Kidney (tissue), 13 donors: ENCODE measurements at regions not wholly inside any gene's neighbourhood (a gene's known extent, or its start where the extent isn't known, plus 50 kb on each side); places are given as distances from the start of the nearest gene placed in this dataset.

ENCODE experiments used
- DNase-seq, 5 donors: peaks; one replicate each; pipeline ENCODE4 v3.0.0-alpha.2; 2013 to 2020
- FAIRE-seq: peaks from 2 replicates; lab custom pipeline; 2012; peaks lifted over from hg19 to GRCh38; lab: Jason Lieb, UNC
- H3K27ac ChIP-seq, 2 donors: one replicate each; pipeline ENCODE4 v1.7.0; 2013; ENCODE audit warnings: low read depth in 2 of 2, low read length in 2 of 2, inconsistent platforms in 1 of 2
- H3K27me3 ChIP-seq: one replicate; pipeline ENCODE4 v1.7.1; 2013; ENCODE audit warnings: low read length, inconsistent platforms; ENCODE audit not compliant: control insufficient read depth, insufficient read depth
- H3K36me3 ChIP-seq, 3 donors: one replicate each; pipeline versions ENCODE4 v1.7.0 to v1.7.1; 2013; ENCODE audit warnings: low read length in 3 of 3, control low read depth in 1 of 3, inconsistent platforms in 1 of 3; ENCODE audit not compliant: insufficient read depth in 3 of 3, control insufficient read depth in 2 of 3
- H3K4me1 ChIP-seq, 3 donors: one replicate each; pipeline versions ENCODE4 v1.7.0 to v1.7.1; 2013; ENCODE audit warnings: low read length in 3 of 3, inconsistent platforms in 1 of 3, low read depth in 1 of 3; ENCODE audit not compliant: control insufficient read depth in 2 of 3, insufficient read depth in 2 of 3
- H3K4me3 ChIP-seq, 3 donors: one replicate each; pipeline versions ENCODE4 v1.7.0 to v1.8.1; 2013; ENCODE audit warnings: low read length in 3 of 3, control low read depth in 1 of 3, inconsistent platforms in 1 of 3
- H3K9ac ChIP-seq, 3 donors: one replicate each; pipeline versions ENCODE4 v1.7.0 to v1.7.1; 2013; ENCODE audit warnings: low read length in 3 of 3, control low read depth in 1 of 3, inconsistent platforms in 1 of 3
- H3K9me3 ChIP-seq, 3 donors: one replicate each; pipeline versions ENCODE4 v1.7.0 to v1.7.1; 2013; ENCODE audit warnings: low read length in 3 of 3, control low read depth in 1 of 3, inconsistent platforms in 1 of 3; ENCODE audit not compliant: control insufficient read depth in 2 of 3, insufficient read depth in 1 of 3
- CTCF ChIP-seq: IDR thresholded peaks from 3 replicates; pipeline ENCODE4 v1.5.1; 2012; ENCODE audit warnings: mild to moderate bottlenecking, moderate library complexity, borderline replicate concordance; ENCODE audit not compliant: insufficient read depth; ENCODE audit errors: extremely low read depth
- intact Hi-C: fragments of 100-400 bp; cut with DNase I; formaldehyde crosslinking; loops from one replicate; pipeline ENCODE4 v1.11.1; 2022
- donor health status: control.
- donor health status: control.
- donor health status: control.
- donor health status: control.
- donor health status: control.
- donor health status: DM: yes; HTN: yes; CAD: no.
- donor health status: Normal renal cell carcinoma (clear cell type).

- Histone ChIP-seq H3K27me3 (no peaks in the 10 kb centered on the region), H3K27ac (no peak overlapping the region), H3K9ac (no peak overlapping the region), H3K36me3 (no peaks in the 10 kb centered on the region), H3K9me3 (no peaks in the 10 kb centered on the region), H3K4me1 (no peaks in the 10 kb centered on the region), H3K4me3 (no peak overlapping the region)
- FAIRE-seq, result no peak
- intact Hi-C loops, result no loop called here
- TF ChIP-seq CTCF, result no peak
- DNase-seq, result no peak
Measured at GRCh38 chr2:198597648-198598047, 793.3 kb downstream of the PLCL1 start.

- FAIRE-seq, result no peak
- intact Hi-C loops, result no loop called here
- no peak overlapping the region for H3K9ac ChIP-seq
- DNase-seq, result no peak
- no peaks in the 10 kb centered on the region for H3K36me3 ChIP-seq
- no peaks in the 10 kb centered on the region for H3K27me3 ChIP-seq
- TF ChIP-seq CTCF, result no peak
- H3K27ac ChIP-seq, result no peak overlapping the region
- H3K9me3 ChIP-seq, result no peaks in the 10 kb centered on the region
- H3K4me1 ChIP-seq, result no peaks in the 10 kb centered on the region
- H3K4me3 ChIP-seq, result no peak overlapping the region
Measured at GRCh38 chr2:198596985-198597384, 792.6 kb downstream of the PLCL1 start.

GRCh38 chr2:198595721-198596120 lies 791.3 kb downstream of the PLCL1 start:
- Histone ChIP-seq H3K27ac (no peak overlapping the region), H3K36me3 (no peaks in the 10 kb centered on the region), H3K9me3 (no peaks in the 10 kb centered on the region), H3K4me1 (no peaks in the 10 kb centered on the region), H3K4me3 (no peak overlapping the region), H3K27me3 (no peaks in the 10 kb centered on the region), H3K9ac (no peak overlapping the region)
- FAIRE-seq, result no peak
- no peak for DNase-seq
- intact Hi-C loops, result no loop called here
- TF ChIP-seq CTCF, result no peak

- no peak for TF ChIP-seq CTCF
- no peaks in the 10 kb centered on the region for H3K27me3 ChIP-seq
- no peak for DNase-seq
- no peak overlapping the region for H3K9ac ChIP-seq
- no peak overlapping the region for H3K4me3 ChIP-seq
- H3K4me1 ChIP-seq, result no peaks in the 10 kb centered on the region
- H3K36me3 ChIP-seq, result no peaks in the 10 kb centered on the region
- FAIRE-seq, result no peak
- H3K27ac ChIP-seq, result no peak overlapping the region
- H3K9me3 ChIP-seq, result no peaks in the 10 kb centered on the region
- intact Hi-C loops, result no loop called here
Measured at GRCh38 chr2:198591586-198591985, 787.2 kb downstream of the PLCL1 start.
